B cell (primary cell): ENCODE measurements at regions not wholly inside any gene's neighbourhood (a gene's known extent, or its start where the extent isn't known, plus 50 kb on each side); places are given as distances from the start of the nearest gene placed in this dataset.

Source experiments
- ATAC-seq: fragments of 200-7000 bp; cut with Tn5 transposase; one replicate; pipeline ENCODE4 v1.10.0; 2021; ENCODE audit warnings: low read depth, mild to moderate bottlenecking, moderate number of reproducible peaks, moderate library complexity
- CTCF ChIA-PET: fragments of 350-600 bp; sonication (Branson Sonifier 250); formaldehyde crosslinking; loops from one replicate; lab custom pipeline; 2021; ENCODE audit warnings: antibody characterized with exemption, inconsistent platforms; lab: Charles Lee
- POLR2A ChIA-PET: fragments of 350-600 bp; sonication (Branson Sonifier 250); formaldehyde crosslinking; loops from one replicate; lab custom pipeline; 2021; ENCODE audit warnings: antibody characterized with exemption; lab: Charles Lee
- DNase-seq: peaks from one replicate; pipeline ENCODE4 v3.0.0; 2013
- H2AFZ ChIP-seq: 2 replicates; pipeline ENCODE4 v1.6.1; 2012; ENCODE audit warnings: mild to moderate bottlenecking, low read depth, low read length; ENCODE audit not compliant: insufficient read depth, poor library complexity, severe bottlenecking
- H3K27ac ChIP-seq, 2 donors: 1 replicate in 1 of 2; 2 replicates in 1 of 2; pipeline ENCODE4 v1.5.1; 2012 to 2013; ENCODE audit warnings: low read length in 2 of 2, mild to moderate bottlenecking in 2 of 2, moderate library complexity in 1 of 2
- H3K27me3 ChIP-seq, 4 experiments: fragments of 200-600 bp in 1 of 4; sonication (generic) in 1 of 4; replicated peaks in 1 of 4; 1 replicate in 2 of 4; 2 replicates in 2 of 4; pipeline versions ENCODE4 v1.6.1 to v1.7.0; 2013 to 2016; ENCODE audit warnings: low read length in 3 of 4, mild to moderate bottlenecking in 2 of 4, mixed read lengths in 1 of 4, moderate library complexity in 1 of 4; ENCODE audit not compliant: insufficient read depth in 4 of 4, control insufficient read depth in 3 of 4; ENCODE audit errors: control extremely low read depth in 1 of 4
- H3K36me3 ChIP-seq, 2 experiments: replicated peaks in 1 of 2; 1 replicate in 1 of 2; 2 replicates in 1 of 2; pipeline versions ENCODE4 v1.6.1 to v1.7.1; 2013; ENCODE audit warnings: low read length in 1 of 2; ENCODE audit not compliant: insufficient read depth in 2 of 2, control insufficient read depth in 1 of 2; ENCODE audit errors: control extremely low read depth in 1 of 2, extremely low read depth in 1 of 2
- H3K4me1 ChIP-seq, 2 donors: fragments of 200-600 bp in 1 of 2; sonication (generic) in 1 of 2; 1 replicate in 1 of 2; 2 replicates in 1 of 2; pipeline versions ENCODE4 v1.5.1 to v1.6.1; 2013 to 2017; ENCODE audit warnings: low read length in 2 of 2; ENCODE audit not compliant: control insufficient read depth in 2 of 2, insufficient read depth in 2 of 2
- H3K4me2 ChIP-seq: replicated peaks from 2 replicates; pipeline ENCODE3; 2012; ENCODE audit warnings: mild to moderate bottlenecking, low read depth, low read length; ENCODE audit not compliant: poor library complexity, severe bottlenecking
- H3K4me3 ChIP-seq, 5 experiments: fragments of 200-600 bp in 1 of 5; sonication (generic) in 1 of 5; 1 replicate in 3 of 5; 2 replicates in 2 of 5; pipeline versions ENCODE4 v1.5.1 to v1.7.0; 2011 to 2016; ENCODE audit warnings: low read length in 4 of 5, mild to moderate bottlenecking in 4 of 5, low read depth in 2 of 5, control low read depth in 1 of 5, moderate library complexity in 1 of 5; ENCODE audit not compliant: insufficient read depth in 1 of 5; ENCODE audit errors: control extremely low read depth in 1 of 5, extremely low read depth in 1 of 5
- H3K79me2 ChIP-seq: fragments of 200-600 bp; sonication (generic); one replicate; pipeline ENCODE4 v1.6.0; 2016; ENCODE audit warnings: low read length; ENCODE audit not compliant: control insufficient read depth, insufficient read depth
- H3K9ac ChIP-seq: fragments of 200-600 bp; sonication (generic); 2 replicates; pipeline ENCODE4 v1.6.1; 2017; ENCODE audit warnings: mild to moderate bottlenecking, low read length, moderate library complexity
- H3K9me3 ChIP-seq, 3 donors: one replicate each; pipeline versions ENCODE4 v1.6.1 to v1.7.1; 2013; ENCODE audit warnings: low read length in 2 of 3; ENCODE audit not compliant: control insufficient read depth in 2 of 3, insufficient read depth in 1 of 3; ENCODE audit errors: control extremely low read depth in 1 of 3
- H4K20me1 ChIP-seq: 2 replicates; pipeline ENCODE4 v1.6.0; 2012; ENCODE audit warnings: mild to moderate bottlenecking, low read length; ENCODE audit not compliant: insufficient read depth, control insufficient read depth, poor library complexity, severe bottlenecking
- H3K27ac Mint-ChIP-seq: one replicate; pipeline ENCODE4 v1.8.0; 2021; ENCODE audit warnings: mixed read lengths
- H3K27me3 Mint-ChIP-seq: one replicate; pipeline ENCODE4 v1.8.0; 2021; ENCODE audit warnings: mixed read lengths
- H3K4me1 Mint-ChIP-seq: one replicate; pipeline ENCODE4 v1.8.0; 2021; ENCODE audit warnings: mixed read lengths
- H3K4me3 Mint-ChIP-seq: one replicate; pipeline ENCODE4 v1.8.0; 2021; ENCODE audit warnings: mixed read lengths
- H3K9me3 Mint-ChIP-seq: one replicate; pipeline ENCODE4 v1.8.0; 2022; ENCODE audit warnings: mixed read lengths; ENCODE audit not compliant: insufficient read depth
- EZH2 ChIP-seq: IDR thresholded peaks from 2 replicates; pipeline ENCODE4 v1.6.1; 2012; ENCODE audit warnings: borderline replicate concordance, low read depth, mild to moderate bottlenecking, moderate library complexity, low read length; ENCODE audit not compliant: insufficient read depth, poor library complexity, severe bottlenecking
- WGBS: methylation state at CpG from one replicate; pipeline ENCODE4 v1.1.5; 2013; ENCODE audit warnings: missing lambda C conversion rate; ENCODE audit not compliant: insufficient coverage; 5-methylcytosine and 5-hydroxymethylcytosine counted together
- intact Hi-C: fragments of 100-400 bp; cut with micrococcal nuclease; formaldehyde crosslinking; loops from one replicate; pipeline ENCODE4 v1.10.0; 2022
- TF ChIP-seq, protein P1 (sequence below): fragments of 200-600 bp; IDR thresholded peaks from one replicate; pipeline ENCODE4 v1.8.0; 2022; ENCODE audit warnings: antibody characterized with exemption, mild to moderate bottlenecking

DNA sequence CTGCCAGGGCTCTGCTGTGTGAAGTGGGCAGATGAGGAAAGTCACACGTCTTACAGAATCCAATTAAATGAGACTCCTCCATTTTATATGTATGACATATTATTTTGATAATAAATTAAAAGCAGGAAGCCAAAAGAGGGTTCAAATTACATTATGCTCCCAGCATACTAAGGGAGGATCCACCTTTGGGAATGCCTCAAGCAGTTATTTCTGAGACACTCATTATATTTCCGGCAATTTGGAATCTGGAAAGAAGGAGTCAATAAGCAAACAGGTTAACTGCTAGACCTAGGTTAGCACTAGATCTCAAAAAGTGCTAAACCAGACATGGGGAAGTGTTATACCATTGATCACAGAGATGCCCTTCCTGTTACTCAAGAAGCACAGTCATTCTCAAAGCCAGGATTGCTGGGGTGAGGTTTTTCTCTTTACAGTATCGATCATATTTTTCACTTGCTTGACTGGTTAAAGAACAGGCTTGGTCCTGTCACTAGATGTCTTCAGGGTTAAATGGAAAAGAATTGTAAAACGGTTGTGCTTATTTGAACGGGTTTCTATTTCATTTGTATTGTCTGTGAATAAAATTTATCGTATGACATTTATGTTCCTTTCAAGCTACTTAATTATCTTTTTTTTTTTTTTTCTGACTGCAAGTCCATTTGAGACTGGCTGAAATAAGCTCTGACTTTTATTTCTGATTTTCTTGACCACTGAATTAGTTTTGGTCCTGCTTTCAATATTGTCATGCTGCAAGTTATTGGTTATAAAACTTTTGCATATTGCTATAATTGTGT lies 523.2 kb downstream of the KLF12 start:
- Histone ChIP-seq H3K4me1 (no peaks in the 10 kb centered on the region), H3K36me3 (no peaks in the 10 kb centered on the region), H3K4me2 (no peak overlapping the region), H3K9me3 (no peaks in the 10 kb centered on the region), H3K27me3 (no peaks in the 10 kb centered on the region), H3K9ac (no peak overlapping the region), H2AFZ (no peak overlapping the region), H3K4me3 (no peak overlapping the region), H3K27ac (no peak overlapping the region), H3K79me2 (no peaks in the 10 kb centered on the region), H4K20me1 (no peaks in the 10 kb centered on the region)
- no peak for DNase-seq
- intact Hi-C loops: no loop called here
- H3K27me3 Mint-ChIP-seq: no peaks in the 10 kb centered on the region
- no peaks in the 10 kb centered on the region for H3K4me1 Mint-ChIP-seq
- H3K9me3 Mint-ChIP-seq: no peaks in the 10 kb centered on the region
- no peak for TF ChIP-seq EZH2
- TF ChIP-seq, protein P1, sequence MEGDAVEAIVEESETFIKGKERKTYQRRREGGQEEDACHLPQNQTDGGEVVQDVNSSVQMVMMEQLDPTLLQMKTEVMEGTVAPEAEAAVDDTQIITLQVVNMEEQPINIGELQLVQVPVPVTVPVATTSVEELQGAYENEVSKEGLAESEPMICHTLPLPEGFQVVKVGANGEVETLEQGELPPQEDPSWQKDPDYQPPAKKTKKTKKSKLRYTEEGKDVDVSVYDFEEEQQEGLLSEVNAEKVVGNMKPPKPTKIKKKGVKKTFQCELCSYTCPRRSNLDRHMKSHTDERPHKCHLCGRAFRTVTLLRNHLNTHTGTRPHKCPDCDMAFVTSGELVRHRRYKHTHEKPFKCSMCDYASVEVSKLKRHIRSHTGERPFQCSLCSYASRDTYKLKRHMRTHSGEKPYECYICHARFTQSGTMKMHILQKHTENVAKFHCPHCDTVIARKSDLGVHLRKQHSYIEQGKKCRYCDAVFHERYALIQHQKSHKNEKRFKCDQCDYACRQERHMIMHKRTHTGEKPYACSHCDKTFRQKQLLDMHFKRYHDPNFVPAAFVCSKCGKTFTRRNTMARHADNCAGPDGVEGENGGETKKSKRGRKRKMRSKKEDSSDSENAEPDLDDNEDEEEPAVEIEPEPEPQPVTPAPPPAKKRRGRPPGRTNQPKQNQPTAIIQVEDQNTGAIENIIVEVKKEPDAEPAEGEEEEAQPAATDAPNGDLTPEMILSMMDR: no peak
- ATAC-seq: no peak
- CTCF ChIA-PET: no interaction called here
- POLR2A ChIA-PET: no interaction called here
- no CpG with 5 or more reads among the region's 6 CpGs for WGBS
- no peak overlapping the region for H3K27ac Mint-ChIP-seq
- no peak overlapping the region for H3K4me3 Mint-ChIP-seq

DNA sequence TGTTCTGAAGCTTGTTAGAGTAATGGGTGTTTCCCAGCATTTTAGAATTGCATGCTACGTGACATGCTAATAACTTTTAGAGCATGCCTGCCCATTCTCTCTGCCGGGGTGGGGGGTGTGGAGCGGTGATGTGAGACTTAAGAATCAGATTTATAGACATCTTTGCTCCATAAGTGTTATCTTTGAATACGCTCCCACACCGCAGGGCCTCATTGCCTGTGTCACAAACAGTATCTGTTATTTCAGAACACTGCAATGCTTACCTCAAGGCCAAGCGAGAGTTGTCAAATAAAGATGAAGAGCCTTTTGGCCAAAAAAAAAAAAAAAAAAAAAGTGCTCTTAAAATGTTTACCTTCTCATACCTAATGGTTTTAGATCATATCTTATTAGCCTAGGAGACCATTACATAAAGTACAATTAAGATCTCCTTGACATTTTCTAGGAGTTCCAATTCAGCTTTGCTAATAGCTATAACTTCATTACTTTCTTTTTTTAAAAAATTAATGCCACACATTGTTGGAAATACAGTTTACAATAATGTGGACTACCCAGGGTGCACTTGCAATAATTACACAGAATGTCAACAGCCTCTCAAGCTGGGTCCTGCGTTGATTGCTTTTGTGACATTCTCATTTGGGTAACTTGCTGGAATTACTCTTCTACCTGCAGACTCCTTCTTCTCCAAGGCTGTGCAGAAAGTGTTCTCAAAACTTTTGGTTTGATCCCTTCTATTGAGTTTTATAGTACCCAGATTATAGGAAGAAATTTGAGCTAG lies 525.3 kb downstream of the KLF12 start:
- Histone ChIP-seq H3K4me1 (no peaks in the 10 kb centered on the region), H4K20me1 (no peaks in the 10 kb centered on the region), H3K4me2 (no peak overlapping the region), H3K79me2 (no peaks in the 10 kb centered on the region), H3K27ac (no peak overlapping the region), H3K4me3 (no peak overlapping the region), H3K27me3 (no peaks in the 10 kb centered on the region), H3K9me3 (no peaks in the 10 kb centered on the region), H3K9ac (no peak overlapping the region), H3K36me3 (no peaks in the 10 kb centered on the region), H2AFZ (no peak overlapping the region)
- ChIA-PET POLR2A (interaction anchor here (0.7 kb wide), 1 partner anchor 62 kb away, joined by 7 read pairs; no protein-coding TSS in a partner anchor), CTCF (no interaction called here)
- Mint-ChIP-seq H3K27me3 (no peaks in the 10 kb centered on the region), H3K4me3 (no peak overlapping the region), H3K9me3 (peaks cover 4% of the 10 kb centered on the region), H3K27ac (no peak overlapping the region), H3K4me1 (no peaks in the 10 kb centered on the region)
- WGBS: 100% methylated on average over 4 of the region's 7 CpGs
- TF ChIP-seq, protein P1: no peak
- TF ChIP-seq EZH2: no peak
- ATAC-seq (no peak), DNase-seq (no peak)
- intact Hi-C loops: no loop called here
